ENCODE measurements at regions not wholly inside any gene's neighbourhood (a gene's known extent, or its start where the extent isn't known, plus 50 kb on each side); places are given as distances from the start of the nearest gene placed in this dataset.

DNA sequence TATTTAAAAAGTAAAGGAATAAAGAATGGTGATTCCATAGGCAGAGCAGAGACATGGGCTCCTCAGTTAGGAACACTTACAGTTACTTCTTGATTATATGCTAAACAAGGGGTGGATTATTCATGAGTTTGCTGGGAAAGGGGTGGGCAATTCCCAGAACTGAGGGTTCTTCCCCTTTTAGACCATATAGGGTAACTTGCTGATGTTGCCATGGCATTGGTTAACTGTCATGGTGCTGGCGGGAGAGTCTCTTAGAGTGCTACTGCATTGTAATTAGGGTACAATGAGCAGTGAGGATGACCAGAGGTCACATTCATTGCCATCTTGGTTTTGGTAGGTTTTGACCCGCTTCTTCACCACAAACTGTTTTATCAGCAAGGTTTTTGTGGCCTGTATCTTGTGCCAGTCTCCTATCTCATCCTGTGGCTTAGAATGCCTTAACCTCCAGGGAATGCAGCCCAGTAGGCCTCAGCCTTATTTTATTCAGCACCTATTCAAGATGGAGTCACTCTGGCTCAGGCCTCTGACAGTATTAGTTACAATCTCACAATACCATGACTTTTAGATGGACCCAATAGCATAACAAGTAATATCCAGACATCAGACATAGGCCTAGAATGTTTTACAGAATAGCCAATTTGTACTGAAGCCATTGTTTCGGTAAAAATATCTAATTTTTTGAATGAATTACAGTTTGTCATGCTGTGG lies 106.8 kb downstream of the ZBTB18 start:
- no peak for DNase-seq

DNA sequence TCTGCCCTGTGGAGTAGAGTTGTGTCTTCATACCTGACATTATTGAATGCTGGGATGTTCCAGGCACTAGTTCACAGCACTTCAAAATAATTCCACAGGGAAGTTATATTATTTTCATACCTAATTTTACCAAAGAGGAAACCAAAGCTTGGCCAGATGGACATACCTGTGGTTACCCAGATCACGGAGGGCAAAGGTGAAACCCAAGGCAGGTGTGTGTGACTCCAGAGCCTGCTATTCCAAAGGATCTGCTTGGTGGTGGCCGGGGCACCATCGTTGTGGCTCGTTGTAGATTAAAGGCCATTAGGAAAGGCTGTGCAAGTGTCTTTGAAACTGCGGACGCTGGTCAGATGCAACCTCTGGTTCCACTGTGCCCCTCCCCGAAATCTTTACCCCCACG lies 108.6 kb downstream of the ZBTB18 start:
- no peak for DNase-seq

GRCh38 chr1:244160455-244161235 lies 109.6 kb downstream of the ZBTB18 start:
- no peak for DNase-seq

DNA sequence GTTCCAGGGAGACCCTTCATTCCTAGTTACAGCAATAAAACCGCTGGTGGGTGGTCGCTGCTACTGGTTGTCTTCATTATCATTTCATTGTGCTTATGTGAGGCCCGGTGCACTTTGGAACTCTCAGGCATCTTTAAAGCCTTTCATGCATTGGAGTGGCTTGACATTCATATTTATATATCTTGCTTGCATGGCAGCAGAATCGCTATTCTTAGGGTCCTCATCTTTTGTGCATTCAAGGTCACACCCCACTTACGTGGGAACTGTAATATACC lies 110.1 kb downstream of the ZBTB18 start:
- DNase-seq = no peak

GRCh38 chr1:244162786-244163530 lies 111.9 kb downstream of the ZBTB18 start:
- no peak for DNase-seq

DNA sequence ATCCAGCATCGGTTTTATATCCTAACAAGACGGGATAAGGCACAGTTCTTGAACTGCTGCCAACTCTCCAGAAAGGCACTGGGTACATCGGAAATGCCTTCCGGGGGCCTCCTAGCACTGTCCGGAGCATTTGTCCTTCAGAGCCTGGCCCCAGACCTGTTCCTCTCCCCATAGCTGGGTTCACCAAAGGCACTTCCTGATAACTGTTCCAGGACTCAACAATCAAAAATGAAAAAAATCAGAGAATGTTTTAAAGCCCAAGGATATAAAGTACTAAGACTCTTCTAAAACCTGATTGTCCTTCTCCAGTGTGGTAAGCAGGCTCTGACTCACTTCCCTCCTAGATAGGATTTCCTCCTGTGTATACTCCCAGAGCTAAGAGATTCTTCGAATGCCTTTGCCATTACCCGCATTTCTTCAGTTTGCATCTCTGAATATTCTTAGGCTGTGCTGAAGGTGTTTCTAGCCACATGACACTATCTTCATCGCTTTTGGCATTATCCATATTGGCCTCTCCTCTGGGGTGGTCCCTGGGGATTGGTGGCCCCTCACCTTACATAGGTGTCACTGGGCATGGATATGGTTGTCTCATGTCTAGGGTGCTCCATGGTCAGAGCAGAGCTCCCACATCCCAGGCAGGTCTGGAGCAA lies 112.9 kb downstream of the ZBTB18 start:
- peak; percentile 11 for DNase-seq

- no peak for DNase-seq
These were observed 113.4 kb downstream of the ZBTB18 start for GRCh38 chr1:244164511-244164890.

DNA sequence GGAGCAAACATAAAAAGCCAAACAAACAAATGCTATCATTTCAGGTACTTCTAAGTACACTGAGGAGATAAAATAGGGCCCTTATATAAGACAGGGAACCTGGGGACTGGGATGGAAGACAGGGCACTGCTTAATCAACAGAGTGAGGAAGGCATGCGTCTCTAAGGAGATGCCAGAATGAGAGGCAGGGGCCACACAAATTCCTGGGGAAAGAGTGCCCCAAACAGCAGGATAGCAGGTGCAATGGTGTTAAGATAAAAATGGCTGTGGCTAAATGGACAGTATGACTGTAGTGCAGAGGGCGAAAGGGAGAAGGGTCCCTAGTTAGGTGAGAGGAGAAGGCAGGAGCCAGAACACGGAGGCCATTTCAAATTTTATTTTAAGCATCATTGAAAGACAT lies 113.9 kb downstream of the ZBTB18 start:
- DNase-seq = no peak

- no peak for DNase-seq
These were observed 114.6 kb downstream of the ZBTB18 start for GRCh38 chr1:244165701-244166100.

- DNase-seq = no peak
These were observed 120.3 kb downstream of the ZBTB18 start for GRCh38 chr1:244171241-244171985.

- no peak for DNase-seq
These were observed 122.2 kb downstream of the ZBTB18 start for GRCh38 chr1:244173240-244173639.

- no peak for DNase-seq
These were observed 122.7 kb downstream of the ZBTB18 start for GRCh38 chr1:244173769-244174168.

- no peak for DNase-seq
These were observed 123.9 kb downstream of the ZBTB18 start for GRCh38 chr1:244174922-244175521.

- DNase-seq = no peak
These were observed 125.1 kb downstream of the ZBTB18 start for GRCh38 chr1:244176201-244176600.

GRCh38 chr1:244180256-244180655 lies 129.2 kb downstream of the ZBTB18 start:
- DNase-seq = no peak

DNA sequence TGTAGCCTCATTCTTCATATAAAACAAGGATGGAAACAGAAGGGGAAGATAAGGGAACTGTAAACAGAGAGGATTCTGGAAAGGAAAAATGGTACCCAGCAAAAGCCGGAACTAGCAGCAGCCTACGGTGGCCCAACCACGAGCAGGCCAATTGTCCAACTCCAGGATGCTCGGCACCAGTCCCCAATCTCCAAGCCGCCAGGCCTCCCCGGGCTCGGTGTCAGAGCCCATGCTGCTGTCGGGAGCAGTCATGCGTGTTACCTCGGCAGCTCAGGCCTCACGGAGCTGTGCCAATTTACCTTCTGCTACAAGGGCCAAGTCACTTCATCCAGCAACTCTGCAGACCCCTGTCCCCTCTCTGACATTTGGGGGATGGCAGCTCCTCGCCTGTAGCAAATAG lies 130.8 kb downstream of the ZBTB18 start:
- no peak for DNase-seq

DNA sequence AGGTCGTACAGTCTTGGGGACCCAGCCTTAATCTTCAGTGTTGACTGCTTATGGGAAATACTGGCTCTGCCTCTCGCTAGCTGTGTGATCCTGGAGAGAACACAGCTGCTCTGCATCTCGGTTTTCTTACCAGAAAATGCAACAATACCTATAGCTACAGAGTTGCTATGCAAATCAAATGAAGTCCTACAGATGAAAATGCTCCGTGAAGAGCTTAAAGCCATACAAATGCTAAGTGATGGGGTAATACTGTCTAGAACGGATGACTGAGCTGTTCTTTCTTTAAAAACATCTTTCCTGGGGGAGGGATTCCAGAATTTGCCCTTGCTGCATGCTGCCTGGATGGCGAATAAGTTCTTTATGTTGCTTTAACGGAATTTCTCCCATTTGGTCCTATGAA lies 132.0 kb downstream of the ZBTB18 start:
- no peak for DNase-seq

DNA sequence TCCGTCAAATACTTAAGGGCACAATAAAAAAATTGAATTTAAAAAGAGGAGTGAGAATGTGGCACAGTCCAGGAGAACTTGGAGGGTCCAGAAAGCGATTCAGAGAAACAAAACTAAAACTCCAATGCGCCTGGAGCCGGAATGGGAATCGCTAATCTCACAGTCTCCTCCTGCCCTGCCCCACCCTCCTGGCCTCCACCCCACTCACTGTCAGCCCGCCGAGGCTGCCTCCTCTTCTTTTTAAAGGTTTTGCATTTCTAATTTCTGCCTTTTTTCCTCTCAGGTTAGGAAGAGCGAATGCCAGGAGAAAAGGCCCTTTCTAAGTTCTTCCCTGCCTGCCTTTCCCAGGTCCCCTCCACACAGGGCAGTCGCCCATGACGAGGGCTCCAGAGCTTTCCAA lies 135.3 kb downstream of the ZBTB18 start:
- DNase-seq = no peak

DNA sequence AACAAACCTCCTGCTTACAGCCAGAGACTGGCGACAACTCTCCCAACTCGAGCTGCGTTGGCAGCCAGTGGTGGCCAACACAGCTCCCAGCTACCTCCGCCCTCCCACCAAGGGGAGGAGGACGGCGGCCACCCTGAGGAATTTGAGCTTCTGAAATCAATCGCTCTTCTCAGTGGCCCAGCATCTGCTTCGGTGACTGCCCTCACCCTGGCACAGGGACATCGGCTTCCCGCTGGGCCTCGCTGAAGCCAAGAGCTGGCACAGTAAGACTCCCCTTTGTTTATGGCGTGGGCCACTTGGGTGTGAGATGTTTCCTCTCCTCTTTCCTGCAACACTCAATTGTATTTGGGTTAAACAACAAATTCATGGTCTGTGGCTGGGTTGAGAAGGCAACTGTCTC lies 136.2 kb downstream of the ZBTB18 start:
- DNase-seq = no peak

- DNase-seq = no peak
These were observed 140.5 kb downstream of the ZBTB18 start for GRCh38 chr1:244191581-244191980.

DNA sequence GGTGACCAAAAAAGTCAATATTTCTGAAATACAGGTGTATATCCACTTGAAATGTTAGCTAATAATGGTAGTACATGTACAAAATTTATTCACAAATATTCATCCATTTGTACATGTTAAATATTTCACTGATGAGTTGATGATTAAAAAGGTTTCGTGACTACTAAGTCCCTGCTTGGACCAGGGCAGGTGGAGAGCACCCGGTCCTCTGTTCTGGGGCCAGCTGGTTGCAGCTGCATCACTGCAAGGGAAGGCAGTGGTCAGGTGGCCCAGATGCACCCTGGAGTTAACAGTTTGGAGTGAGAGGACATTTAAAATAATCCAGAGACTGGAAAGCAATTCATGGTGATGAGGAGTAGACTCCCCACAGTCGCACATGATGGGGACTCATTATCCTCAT lies 141.2 kb downstream of the ZBTB18 start:
- DNase-seq = no peak

Data from skin of body (tissue), 1 donor.